HUES6 (cell line): ENCODE measurements at regions not wholly inside any gene's neighbourhood (a gene's known extent, or its start where the extent isn't known, plus 50 kb on each side); places are given as distances from the start of the nearest gene placed in this dataset.

Experiments
- H3K27ac ChIP-seq: 2 replicates; pipeline ENCODE4 v1.7.0; 2013; ENCODE audit warnings: low read depth, mild to moderate bottlenecking, low read length, inconsistent platforms
- H3K27me3 ChIP-seq: 2 replicates; pipeline ENCODE4 v1.6.1; 2013; ENCODE audit warnings: low read length; ENCODE audit not compliant: control insufficient read depth, insufficient read depth
- H3K36me3 ChIP-seq: 2 replicates; pipeline ENCODE4 v1.6.1; 2013; ENCODE audit warnings: low read length; ENCODE audit not compliant: control insufficient read depth, insufficient read depth
- H3K4me1 ChIP-seq: 2 replicates; pipeline ENCODE4 v1.6.1; 2013; ENCODE audit warnings: low read length; ENCODE audit not compliant: control insufficient read depth, insufficient read depth
- H3K4me3 ChIP-seq: 2 replicates; pipeline ENCODE4 v1.5.1; 2013; ENCODE audit warnings: low read depth, low read length
- H3K9ac ChIP-seq: one replicate; pipeline ENCODE4 v1.6.1; 2013; ENCODE audit warnings: mild to moderate bottlenecking, low read length
- H3K9me3 ChIP-seq: 2 replicates; pipeline ENCODE4 v1.6.1; 2013; ENCODE audit warnings: low read depth, low read length; ENCODE audit not compliant: control insufficient read depth, insufficient read depth

DNA sequence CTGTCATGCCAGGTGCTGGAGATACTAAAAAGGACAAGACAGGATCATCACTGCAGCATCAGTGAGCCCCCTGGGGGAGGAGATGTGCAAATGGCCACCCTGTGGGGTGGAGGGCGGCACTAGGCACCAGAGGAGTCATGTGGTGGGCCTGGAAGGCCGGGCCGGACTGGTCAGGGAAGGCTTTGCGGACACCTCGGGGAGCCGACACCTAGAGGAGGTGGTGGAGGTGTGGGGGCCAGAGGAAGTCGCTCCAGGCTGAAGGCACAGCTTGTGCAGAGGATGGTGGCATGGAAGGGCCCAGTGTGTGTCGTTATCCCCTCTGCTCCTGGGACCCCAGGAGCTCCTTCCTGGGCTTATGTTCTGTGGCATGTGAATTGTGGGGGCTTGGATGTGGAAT, 437.7 kb downstream of the RPS24 start:
- H3K9me3 ChIP-seq: peaks cover 15% of the 10 kb centered on the region; the same call in 1 of the 2 replicates
- peaks cover 14% of the 10 kb centered on the region; the same call in 1 of the 2 replicates for H3K4me1 ChIP-seq
- no peak overlapping the region for H3K27ac ChIP-seq
- no peaks in the 10 kb centered on the region for H3K36me3 ChIP-seq
- H3K4me3 ChIP-seq: no peak overlapping the region
- H3K27me3 ChIP-seq: no peaks in the 10 kb centered on the region
- H3K9ac ChIP-seq: no peak overlapping the region

GRCh38 chr10:78471723-78472550, 438.3 kb downstream of the RPS24 start:
- Histone ChIP-seq H3K27ac (no peak overlapping the region; the same call in 1 of the 2 replicates), H3K9me3 (peaks cover 15% of the 10 kb centered on the region; the same call in 1 of the 2 replicates), H3K4me3 (no peak overlapping the region), H3K36me3 (no peaks in the 10 kb centered on the region), H3K4me1 (peaks cover 14% of the 10 kb centered on the region; the same call in 1 of the 2 replicates), H3K9ac (no peak overlapping the region), H3K27me3 (no peaks in the 10 kb centered on the region)

DNA sequence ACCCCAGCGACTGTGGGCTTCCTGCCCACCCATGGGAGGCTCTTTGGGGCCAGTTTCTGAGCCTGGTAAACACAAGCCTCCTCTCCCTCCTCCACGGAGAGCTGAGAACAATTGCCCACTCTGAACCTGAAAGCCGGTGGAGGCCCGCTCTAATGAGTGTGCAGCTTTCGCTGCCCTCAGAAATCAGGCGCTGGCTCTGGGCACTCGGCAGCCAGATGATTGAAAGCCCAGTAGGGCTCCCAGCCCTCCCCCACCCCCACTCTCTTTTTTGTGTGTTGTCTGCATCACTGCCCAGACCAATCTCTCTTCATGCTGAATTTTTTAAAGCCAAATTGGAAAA, 438.9 kb downstream of the RPS24 start:
- Histone ChIP-seq H3K9me3 (peaks cover 12% of the 10 kb centered on the region; the same call in 1 of the 2 replicates), H3K4me3 (no peak overlapping the region), H3K27me3 (no peaks in the 10 kb centered on the region), H3K36me3 (no peaks in the 10 kb centered on the region), H3K4me1 (peaks cover 14% of the 10 kb centered on the region; the same call in 1 of the 2 replicates), H3K27ac (no peak overlapping the region; the same call in 1 of the 2 replicates), H3K9ac (no peak overlapping the region)

GRCh38 chr10:78473006-78473405, 439.3 kb downstream of the RPS24 start:
- Histone ChIP-seq H3K27me3 (no peaks in the 10 kb centered on the region), H3K4me1 (peaks cover 14% of the 10 kb centered on the region; the same call in 1 of the 2 replicates), H3K27ac (no peak overlapping the region), H3K9ac (no peak overlapping the region), H3K36me3 (no peaks in the 10 kb centered on the region), H3K9me3 (peaks cover 12% of the 10 kb centered on the region; the same call in 1 of the 2 replicates), H3K4me3 (no peak overlapping the region)

DNA sequence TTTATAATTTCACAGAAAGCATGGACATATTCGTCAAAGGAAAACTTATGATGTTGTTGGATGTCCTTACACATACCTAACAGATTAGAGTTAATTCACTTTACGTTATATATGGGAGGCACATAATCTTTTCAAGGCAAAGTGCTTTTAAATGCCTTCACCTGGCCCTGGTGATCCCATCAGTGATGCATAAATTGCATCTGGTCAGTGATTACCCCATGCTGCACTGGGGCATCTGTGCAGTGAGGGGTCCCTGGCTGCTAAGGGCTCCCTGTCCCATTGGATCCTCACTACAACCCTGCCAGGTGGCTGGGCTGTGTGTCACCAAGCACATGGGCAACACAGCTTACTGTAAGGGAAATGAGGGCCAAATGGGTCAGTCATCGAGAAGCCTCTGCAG, 441.1 kb downstream of the RPS24 start:
- Histone ChIP-seq H3K27ac (no peak overlapping the region), H3K27me3 (no peaks in the 10 kb centered on the region), H3K9ac (no peak overlapping the region), H3K4me1 (peaks cover 14% of the 10 kb centered on the region; the same call in 1 of the 2 replicates), H3K4me3 (no peak overlapping the region), H3K9me3 (peaks cover 10% of the 10 kb centered on the region; the same call in 1 of the 2 replicates), H3K36me3 (no peaks in the 10 kb centered on the region)

- Histone ChIP-seq H3K9ac (no peak overlapping the region), H3K4me3 (no peak overlapping the region), H3K4me1 (peaks cover 14% of the 10 kb centered on the region; the same call in 1 of the 2 replicates), H3K27me3 (no peaks in the 10 kb centered on the region), H3K36me3 (no peaks in the 10 kb centered on the region), H3K9me3 (peaks cover 3% of the 10 kb centered on the region; the same call in 1 of the 2 replicates), H3K27ac (no peak overlapping the region)
Observed at GRCh38 chr10:78475437-78475836, 441.8 kb downstream of the RPS24 start.

DNA sequence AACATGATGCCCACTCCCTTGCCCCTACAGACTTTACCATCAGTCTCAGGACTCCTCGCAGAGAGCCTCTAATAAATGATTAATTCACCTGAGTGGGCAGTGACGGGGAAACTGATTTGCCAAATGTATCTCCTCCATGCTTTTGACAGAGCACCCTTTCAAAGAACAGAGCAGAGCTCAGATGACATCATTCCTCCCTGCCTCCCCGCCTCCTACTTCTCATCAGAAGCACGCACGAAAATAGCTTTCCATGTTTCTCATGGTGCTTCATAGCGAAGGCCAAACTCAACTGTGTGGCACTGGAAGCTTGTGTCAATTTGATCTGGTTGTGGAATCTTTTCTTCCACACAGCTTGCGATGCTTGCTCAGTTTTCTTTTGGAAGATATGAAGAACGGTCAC, 442.5 kb downstream of the RPS24 start:
- Histone ChIP-seq H3K4me1 (peaks cover 14% of the 10 kb centered on the region; the same call in 1 of the 2 replicates), H3K36me3 (no peaks in the 10 kb centered on the region), H3K27me3 (no peaks in the 10 kb centered on the region), H3K9ac (no peak overlapping the region), H3K27ac (no peak overlapping the region), H3K9me3 (no peaks in the 10 kb centered on the region), H3K4me3 (no peak overlapping the region)

- H3K27ac ChIP-seq: no peak overlapping the region
Observed at GRCh38 chr10:78476844-78477243, 443.2 kb downstream of the RPS24 start.

GRCh38 chr10:78478919-78479318, 445.3 kb downstream of the RPS24 start:
- Histone ChIP-seq H3K4me3 (no peak overlapping the region), H3K4me1 (no peaks in the 10 kb centered on the region), H3K9ac (no peak overlapping the region), H3K9me3 (no peaks in the 10 kb centered on the region), H3K27me3 (no peaks in the 10 kb centered on the region), H3K27ac (no peak overlapping the region), H3K36me3 (no peaks in the 10 kb centered on the region)

More at GRCh38 chr10:78476844-78477243, 443.2 kb downstream of the RPS24 start:
- no peak overlapping the region for H3K4me3 ChIP-seq
- H3K4me1 ChIP-seq: peaks cover 11% of the 10 kb centered on the region; the same call in 1 of the 2 replicates
- H3K9me3 ChIP-seq: no peaks in the 10 kb centered on the region
- H3K27me3 ChIP-seq: no peaks in the 10 kb centered on the region
- H3K36me3 ChIP-seq: no peaks in the 10 kb centered on the region
- H3K9ac ChIP-seq: no peak overlapping the region

DNA sequence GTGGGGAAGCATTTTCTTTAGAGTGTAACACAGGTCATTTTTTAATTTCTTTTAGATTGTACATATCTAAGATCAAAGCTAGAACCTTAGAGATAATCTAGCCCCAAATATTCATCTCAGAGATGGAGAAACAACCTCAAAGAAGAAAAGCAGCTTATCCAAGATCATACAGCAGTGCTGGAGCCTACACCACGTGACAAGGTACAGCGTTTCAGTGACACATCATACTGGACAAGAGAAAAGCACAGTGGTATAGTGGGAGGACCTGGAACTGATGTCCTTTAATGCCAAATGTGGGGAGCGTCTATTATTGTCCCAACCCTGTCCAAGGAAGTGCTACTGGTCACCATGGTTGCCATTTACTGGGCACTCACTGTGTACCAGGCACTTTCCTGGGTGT, 445.8 kb downstream of the RPS24 start:
- no peaks in the 10 kb centered on the region for H3K27me3 ChIP-seq
- H3K4me3 ChIP-seq: no peak overlapping the region
- H3K4me1 ChIP-seq: no peaks in the 10 kb centered on the region
- H3K27ac ChIP-seq: no peak overlapping the region
- no peaks in the 10 kb centered on the region for H3K36me3 ChIP-seq
- no peaks in the 10 kb centered on the region for H3K9me3 ChIP-seq
- H3K9ac ChIP-seq: no peak overlapping the region

DNA sequence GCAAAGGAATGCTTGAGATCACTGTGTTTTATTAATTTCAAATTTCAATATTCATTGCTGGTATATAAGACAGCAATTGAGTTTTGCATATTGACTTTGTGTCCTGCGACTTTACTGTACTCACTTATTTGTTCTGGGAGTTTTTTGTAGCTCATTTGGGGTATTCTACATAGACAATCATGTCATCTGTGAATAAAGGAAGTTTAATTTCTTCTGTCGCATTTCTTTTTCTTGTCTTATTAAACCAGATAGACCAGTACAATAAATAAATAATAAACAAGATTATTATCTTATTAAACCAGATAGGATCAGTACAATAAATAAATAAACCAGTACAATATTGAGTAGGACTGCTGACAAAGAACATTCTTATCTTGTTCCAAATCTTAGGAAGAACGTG, 448.2 kb downstream of the RPS24 start:
- H3K36me3 ChIP-seq: no peaks in the 10 kb centered on the region
- H3K4me3 ChIP-seq: no peak overlapping the region
- no peak overlapping the region for H3K9ac ChIP-seq
- H3K27me3 ChIP-seq: no peaks in the 10 kb centered on the region
- no peaks in the 10 kb centered on the region for H3K4me1 ChIP-seq
- no peaks in the 10 kb centered on the region for H3K9me3 ChIP-seq
- no peak overlapping the region for H3K27ac ChIP-seq
